AG10803 (cell line): ENCODE measurements at regions not wholly inside any gene's neighbourhood (a gene's known extent, or its start where the extent isn't known, plus 50 kb on each side); places are given as distances from the start of the nearest gene placed in this dataset.
A peak's percentile ranks its signal among the peaks of the same experiment; 100 is the strongest.

ENCODE experiments used
- DNase-seq: peaks from one replicate; pipeline ENCODE4 v3.0.0; 2010; ENCODE audit warnings: low read depth
- H3K4me3 ChIP-seq: 2 replicates; pipeline ENCODE4 v1.5.1; 2011; ENCODE audit warnings: mild to moderate bottlenecking, low read length, control low read depth
- TF ChIP-seq, protein P1 (sequence below): conservative IDR thresholded peaks from 2 replicates; pipeline ENCODE4 v1.5.1; 2011; ENCODE audit warnings: mild to moderate bottlenecking, low read length, control low read depth, inconsistent platforms

DNA sequence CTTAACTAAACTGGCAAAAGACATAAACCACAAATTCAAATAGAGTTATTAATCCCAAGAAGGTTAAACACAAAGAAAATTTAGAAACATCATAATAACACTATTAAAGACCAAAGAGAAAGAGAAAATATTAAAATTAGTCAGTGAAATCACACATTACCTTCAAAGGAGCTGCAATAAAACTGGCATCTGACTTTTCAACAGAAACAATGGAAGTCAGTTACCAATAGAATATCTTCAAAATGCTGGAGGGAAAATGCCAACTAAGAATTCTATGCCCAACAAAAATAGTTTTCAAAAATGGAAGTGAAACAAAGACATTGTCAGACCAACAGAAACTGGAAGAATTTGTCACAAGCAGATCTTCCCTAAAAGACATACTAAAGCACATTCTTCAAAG, 68.7 kb upstream of the RNF7 start:
- H3K4me3 ChIP-seq = no peak overlapping the region
- TF ChIP-seq, protein P1, sequence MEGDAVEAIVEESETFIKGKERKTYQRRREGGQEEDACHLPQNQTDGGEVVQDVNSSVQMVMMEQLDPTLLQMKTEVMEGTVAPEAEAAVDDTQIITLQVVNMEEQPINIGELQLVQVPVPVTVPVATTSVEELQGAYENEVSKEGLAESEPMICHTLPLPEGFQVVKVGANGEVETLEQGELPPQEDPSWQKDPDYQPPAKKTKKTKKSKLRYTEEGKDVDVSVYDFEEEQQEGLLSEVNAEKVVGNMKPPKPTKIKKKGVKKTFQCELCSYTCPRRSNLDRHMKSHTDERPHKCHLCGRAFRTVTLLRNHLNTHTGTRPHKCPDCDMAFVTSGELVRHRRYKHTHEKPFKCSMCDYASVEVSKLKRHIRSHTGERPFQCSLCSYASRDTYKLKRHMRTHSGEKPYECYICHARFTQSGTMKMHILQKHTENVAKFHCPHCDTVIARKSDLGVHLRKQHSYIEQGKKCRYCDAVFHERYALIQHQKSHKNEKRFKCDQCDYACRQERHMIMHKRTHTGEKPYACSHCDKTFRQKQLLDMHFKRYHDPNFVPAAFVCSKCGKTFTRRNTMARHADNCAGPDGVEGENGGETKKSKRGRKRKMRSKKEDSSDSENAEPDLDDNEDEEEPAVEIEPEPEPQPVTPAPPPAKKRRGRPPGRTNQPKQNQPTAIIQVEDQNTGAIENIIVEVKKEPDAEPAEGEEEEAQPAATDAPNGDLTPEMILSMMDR = no peak
- DNase-seq = no peak

DNA sequence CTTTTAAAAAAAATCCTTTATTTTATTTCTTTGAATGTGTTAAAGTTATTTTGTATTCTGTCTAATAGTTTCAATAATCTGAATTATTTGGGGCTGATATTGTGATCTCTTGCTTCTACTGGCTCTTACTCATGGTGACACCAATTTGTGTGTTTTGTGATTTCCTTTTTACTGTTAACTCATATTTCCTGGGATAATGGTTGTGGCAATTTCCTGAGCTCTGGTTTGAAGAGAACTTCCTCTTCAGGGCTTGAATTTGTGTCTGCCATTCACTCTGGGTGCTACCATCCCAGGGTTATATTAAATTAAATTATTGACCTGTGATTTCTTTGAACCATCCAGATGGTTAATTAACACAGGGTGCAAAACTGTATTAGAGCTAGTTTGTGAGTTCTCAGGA, 60.4 kb upstream of the RNF7 start:
- TF ChIP-seq, protein P1 = no peak
- no peak overlapping the region for H3K4me3 ChIP-seq
- no peak for DNase-seq

DNA sequence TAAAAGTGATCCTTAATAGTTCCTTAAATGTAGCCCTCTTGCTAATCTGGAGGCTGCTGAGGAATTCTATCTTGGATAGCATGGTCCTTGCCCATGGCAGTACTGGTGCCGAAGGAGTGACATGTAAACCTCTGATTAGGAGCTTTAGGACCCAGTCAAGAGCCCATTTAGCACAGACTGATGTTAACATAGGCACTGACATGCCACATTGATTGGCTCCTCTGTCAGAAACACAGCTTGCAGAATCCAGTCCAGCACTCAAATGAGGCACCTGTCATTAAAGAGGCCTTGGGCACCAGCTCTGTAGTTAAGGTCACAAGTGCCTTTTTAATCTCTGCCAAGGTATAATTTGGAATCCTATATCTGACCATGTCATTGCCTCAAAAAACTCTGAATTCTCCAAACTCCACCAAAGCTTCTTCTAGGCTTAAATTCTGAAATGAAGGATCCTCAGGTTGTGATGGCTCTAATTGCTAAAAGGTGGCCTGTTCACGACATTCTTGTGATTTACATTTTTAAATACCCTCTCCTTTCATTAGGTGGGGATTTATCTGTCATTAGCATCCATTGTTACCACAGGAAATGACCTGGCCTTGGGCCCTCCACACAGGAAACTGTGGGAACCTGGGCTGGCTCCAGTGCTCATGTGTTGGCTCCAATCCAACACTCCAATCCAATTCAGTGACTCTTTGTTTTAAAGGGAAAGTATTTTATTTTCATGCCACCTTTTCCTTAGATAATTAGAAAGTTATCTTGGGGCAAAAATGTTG, 57.3 kb upstream of the RNF7 start:
- TF ChIP-seq, protein P1 = no peak
- H3K4me3 ChIP-seq = no peak overlapping the region
- DNase-seq = peak; percentile 57

DNA sequence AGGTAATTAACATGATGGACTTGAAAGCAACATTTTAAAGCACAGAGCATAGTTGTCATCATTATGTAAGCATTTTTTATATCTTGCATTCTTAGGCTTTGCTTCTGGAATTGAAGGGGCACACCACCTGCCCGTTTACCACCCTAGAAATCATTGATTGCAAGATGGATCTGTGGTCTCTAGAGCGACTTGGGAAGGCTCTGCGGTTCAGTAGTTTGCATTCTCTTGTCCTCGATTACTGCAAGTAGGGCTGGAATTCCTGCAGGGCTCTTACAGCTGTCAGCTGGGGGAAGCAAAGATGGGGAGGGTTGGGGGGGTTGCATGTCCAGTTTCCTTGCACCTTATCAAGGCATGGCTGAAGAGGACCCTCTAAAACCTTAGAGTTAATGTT, 56.7 kb upstream of the RNF7 start:
- TF ChIP-seq, protein P1 = no peak
- no peak for DNase-seq
- no peak overlapping the region for H3K4me3 ChIP-seq

DNA sequence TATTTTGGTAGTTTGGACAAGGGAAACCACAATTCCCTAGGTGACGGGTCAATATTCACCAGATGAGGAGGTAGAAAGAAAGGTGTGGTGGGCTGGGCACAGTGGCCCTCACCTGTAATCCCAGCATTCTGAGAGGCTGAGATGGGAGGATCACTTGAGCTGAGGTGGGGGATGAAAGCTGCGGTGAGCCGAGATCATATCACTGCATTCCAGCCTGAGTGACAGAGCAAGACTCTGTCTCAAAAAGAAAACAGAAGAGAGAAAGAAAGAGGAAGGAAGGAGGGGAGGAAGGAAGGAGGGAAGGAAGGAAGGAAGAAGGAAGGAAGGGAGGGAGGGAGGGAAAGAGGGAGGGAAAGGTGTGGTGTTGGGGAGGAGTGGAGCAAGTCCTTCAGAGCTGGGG, 56.1 kb upstream of the RNF7 start:
- H3K4me3 ChIP-seq = no peak overlapping the region
- no peak for DNase-seq
- TF ChIP-seq, protein P1 = no peak

DNA sequence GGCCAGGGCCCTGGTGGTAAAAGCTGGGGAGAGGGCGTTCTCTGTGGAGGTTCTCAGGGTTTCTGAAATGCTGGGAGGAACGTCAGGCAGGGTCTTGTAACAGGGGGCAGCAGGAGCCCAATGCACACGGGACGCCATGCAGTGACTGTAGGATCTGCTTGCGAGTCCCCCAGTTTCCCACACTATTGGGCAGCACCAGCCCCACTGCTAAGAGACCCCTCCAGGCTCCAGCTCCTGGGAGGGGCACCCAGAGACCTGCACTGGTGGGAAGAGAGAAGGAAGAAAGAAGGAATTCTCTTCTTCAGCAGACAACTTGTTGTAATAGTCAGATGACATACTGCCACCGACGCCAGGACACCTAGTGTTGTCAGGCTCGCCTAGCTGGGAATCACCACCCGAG, 55.2 kb upstream of the RNF7 start:
- no peak overlapping the region for H3K4me3 ChIP-seq
- DNase-seq = no peak
- TF ChIP-seq, protein P1 = no peak

DNA sequence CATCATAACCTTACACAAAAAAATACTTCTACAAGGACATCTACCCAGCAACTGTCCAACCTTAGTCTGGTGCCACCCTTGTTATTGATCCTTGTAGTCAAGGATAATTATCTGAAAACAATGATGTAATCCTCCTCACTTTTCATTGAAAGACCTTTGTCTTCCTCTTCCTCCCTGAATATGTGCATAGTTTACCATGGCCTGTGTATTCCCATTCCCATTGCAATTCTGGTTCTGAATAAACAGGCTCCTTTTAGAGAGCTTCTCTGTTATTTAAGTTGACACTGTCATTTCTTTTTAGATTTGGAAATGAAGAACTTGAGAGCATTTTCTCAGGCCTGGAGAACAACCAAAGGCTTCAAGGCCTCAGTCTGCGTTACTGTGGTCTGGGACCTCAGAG, 53.3 kb upstream of the RNF7 start:
- H3K4me3 ChIP-seq = no peak overlapping the region
- DNase-seq = no peak
- TF ChIP-seq, protein P1 = no peak
